Muscle of leg (tissue), 3 donors: ENCODE measurements at regions not wholly inside any gene's neighbourhood (a gene's known extent, or its start where the extent isn't known, plus 50 kb on each side); places are given as distances from the start of the nearest gene placed in this dataset.
A peak's percentile ranks its signal among the peaks of the same experiment; 100 is the strongest.
"Not testable (repeated sequence)": the region's sequence is repeated elsewhere in the genome, so short reads cannot be mapped to it uniquely, and the experiment has no call there.

Experiments used
- DNase-seq: peaks from one replicate; pipeline ENCODE4 v3.0.0; 2013
- H3K27ac ChIP-seq: one replicate; pipeline ENCODE4 v1.5.1; 2013; ENCODE audit warnings: mild to moderate bottlenecking, low read length, control low read depth
- H3K27me3 ChIP-seq: one replicate; pipeline ENCODE4 v1.6.1; 2013; ENCODE audit warnings: low read length; ENCODE audit not compliant: control insufficient read depth, insufficient read depth
- H3K36me3 ChIP-seq: one replicate; pipeline ENCODE4 v1.6.1; 2013; ENCODE audit warnings: low read length; ENCODE audit not compliant: control insufficient read depth, insufficient read depth
- H3K4me1 ChIP-seq: one replicate; pipeline ENCODE4 v1.6.1; 2013; ENCODE audit warnings: low read length; ENCODE audit not compliant: control insufficient read depth, insufficient read depth
- H3K4me3 ChIP-seq: one replicate; pipeline ENCODE4 v1.5.1; 2013; ENCODE audit warnings: low read length, control low read depth
- H3K9me3 ChIP-seq: replicated peaks from 2 replicates; pipeline ENCODE4 v1.6.1; 2013; ENCODE audit warnings: low read depth, low read length; ENCODE audit not compliant: control insufficient read depth
- WGBS: methylation state at CpG from one replicate; pipeline ENCODE4 v1.1.5; 2013; ENCODE audit warnings: missing lambda C conversion rate; ENCODE audit not compliant: insufficient coverage; 5-methylcytosine and 5-hydroxymethylcytosine counted together

DNA sequence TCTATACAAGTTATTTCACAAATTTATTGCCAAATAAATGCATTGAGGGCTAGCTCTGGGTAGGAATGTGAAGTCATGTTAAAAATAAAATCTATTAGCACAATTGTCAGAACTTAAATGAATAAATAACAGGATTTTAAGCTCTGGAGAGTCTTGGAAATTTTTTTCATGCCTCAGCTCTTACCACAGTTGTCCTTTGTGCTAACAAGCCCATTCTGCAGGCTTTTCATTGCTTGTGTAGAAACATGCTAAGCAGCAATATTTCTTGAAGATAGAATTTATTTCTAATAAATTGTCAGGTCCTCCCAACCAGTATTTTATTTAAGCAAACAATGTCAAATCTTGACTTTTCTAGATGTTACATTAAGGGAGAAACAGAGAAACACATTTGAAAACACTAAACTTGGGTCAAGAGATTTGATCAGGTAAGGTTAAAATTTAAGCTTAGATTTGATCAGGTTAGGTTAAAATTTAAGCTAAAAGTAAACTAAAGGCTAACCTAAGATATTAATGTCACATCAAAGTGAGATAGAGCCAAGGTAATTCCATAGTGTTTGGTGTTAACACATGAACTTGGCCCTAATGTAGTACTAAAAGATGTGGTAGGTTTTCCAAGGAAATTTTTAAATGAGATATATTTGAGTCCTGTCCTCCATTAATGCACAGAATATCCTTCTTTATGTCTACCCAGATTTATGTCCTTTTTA, 179.1 kb upstream of the IL1RAPL1 start:
- no peak overlapping the region for H3K4me3 ChIP-seq
- DNase-seq = no peak
- H3K27me3 ChIP-seq = no peaks in the 10 kb centered on the region
- peaks cover 2% of the 10 kb centered on the region for H3K9me3 ChIP-seq
- H3K4me1 ChIP-seq = no peaks in the 10 kb centered on the region
- no peaks in the 10 kb centered on the region for H3K36me3 ChIP-seq
- H3K27ac ChIP-seq = no peak overlapping the region

DNA sequence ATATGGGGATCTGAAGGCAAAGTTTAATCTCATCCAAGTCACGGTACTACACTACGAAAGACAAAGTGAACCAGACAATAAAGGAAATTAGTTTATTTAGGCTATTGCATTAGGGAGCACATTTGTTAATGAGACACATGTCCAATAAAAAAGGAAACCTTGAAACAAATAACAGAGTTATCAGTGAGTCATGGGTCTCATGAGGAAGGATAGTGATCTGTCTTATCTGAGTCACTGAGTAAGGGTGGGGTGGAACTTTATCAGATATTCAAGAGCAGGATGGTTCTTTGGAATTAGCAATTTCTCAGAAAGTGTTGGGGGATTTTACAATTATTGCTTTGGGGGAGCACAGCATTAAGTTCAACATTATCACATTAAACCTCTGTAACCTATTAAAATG, 188.9 kb upstream of the IL1RAPL1 start:
- Histone ChIP-seq H3K27ac (no peak overlapping the region), H3K9me3 (no peaks in the 10 kb centered on the region), H3K27me3 (no peaks in the 10 kb centered on the region), H3K36me3 (no peaks in the 10 kb centered on the region), H3K4me3 (no peak overlapping the region), H3K4me1 (no peaks in the 10 kb centered on the region)
- no CpG with 5 or more reads among the region's 2 CpGs for WGBS
- DNase-seq = no peak

DNA sequence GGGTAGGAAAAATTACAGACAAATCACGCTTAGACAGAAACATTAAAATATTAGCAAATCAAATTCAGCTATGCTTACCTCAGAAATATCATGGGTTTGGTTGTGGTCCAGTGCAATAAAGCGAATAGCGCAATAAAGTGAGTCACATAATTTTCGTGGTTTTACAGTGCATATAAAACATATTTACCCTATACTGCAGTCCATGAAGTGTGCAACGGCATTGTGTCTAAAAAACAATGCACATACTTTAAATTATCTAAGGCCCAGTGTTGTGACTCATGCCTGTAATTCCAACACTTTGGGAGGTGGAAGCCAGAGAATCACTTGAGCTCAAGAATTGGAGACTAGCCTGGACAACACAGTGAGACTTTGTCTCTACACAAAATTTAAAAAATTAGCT, 195.7 kb upstream of the IL1RAPL1 start:
- no peak for DNase-seq
- no peaks in the 10 kb centered on the region for H3K9me3 ChIP-seq
- H3K4me1 ChIP-seq = no peaks in the 10 kb centered on the region
- no peaks in the 10 kb centered on the region for H3K27me3 ChIP-seq
- H3K4me3 ChIP-seq = no peak overlapping the region
- no peaks in the 10 kb centered on the region for H3K36me3 ChIP-seq
- no CpG with 5 or more reads among the region's 5 CpGs for WGBS
- no peak overlapping the region for H3K27ac ChIP-seq

DNA sequence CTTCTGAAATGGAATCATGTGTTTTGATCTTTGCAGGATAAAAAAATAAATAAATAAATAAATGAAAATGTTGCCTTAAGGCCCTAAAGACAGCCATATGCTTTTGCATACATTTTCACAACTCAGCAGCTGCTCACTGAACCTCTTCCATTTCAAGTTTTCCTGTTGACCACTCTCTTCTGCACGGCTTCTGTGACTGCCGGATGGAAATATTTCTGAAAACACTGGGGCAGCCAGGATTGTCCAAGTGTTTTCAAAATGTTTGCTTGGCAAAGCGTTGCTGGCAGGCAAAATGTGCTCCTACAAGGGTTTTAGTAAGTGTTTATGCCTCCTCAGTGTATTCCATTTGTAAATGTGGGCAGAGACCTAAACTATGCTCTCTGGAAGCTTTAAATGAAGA, 208.1 kb upstream of the IL1RAPL1 start:
- 29% methylated on average over 1 of the region's 3 CpGs for WGBS
- Histone ChIP-seq H3K27ac (no peak overlapping the region), H3K4me3 (no peak overlapping the region), H3K4me1 (no peaks in the 10 kb centered on the region), H3K36me3 (no peaks in the 10 kb centered on the region), H3K9me3 (no peaks in the 10 kb centered on the region), H3K27me3 (peaks cover 3% of the 10 kb centered on the region)
- DNase-seq = peak; percentile 40

DNA sequence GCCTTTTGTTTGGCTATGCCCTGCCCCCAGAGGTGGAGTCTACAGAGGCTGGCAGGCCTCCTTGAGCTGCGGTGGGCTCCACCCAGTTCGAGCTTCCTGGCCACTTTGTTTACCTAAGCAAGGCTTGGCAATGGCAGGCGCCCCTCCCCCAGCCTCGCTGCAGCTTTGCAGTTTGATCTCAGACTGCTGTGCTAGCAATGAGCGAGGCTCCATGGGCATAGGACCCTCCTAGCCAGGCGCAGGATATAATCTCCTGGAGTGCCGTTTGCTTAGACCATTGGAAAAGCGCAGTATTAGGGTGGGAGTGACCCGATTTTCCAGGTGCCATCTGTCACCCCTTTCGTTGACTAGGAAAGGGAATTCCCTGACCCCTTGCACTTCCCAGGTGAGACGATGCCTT, 219.6 kb upstream of the IL1RAPL1 start:
- not testable (repeated sequence) for H3K36me3 ChIP-seq, H3K4me3 ChIP-seq, DNase-seq, H3K27ac ChIP-seq, H3K27me3 ChIP-seq, H3K4me1 ChIP-seq, H3K9me3 ChIP-seq
- WGBS = 81% methylated on average over 11 of the region's 11 CpGs

DNA sequence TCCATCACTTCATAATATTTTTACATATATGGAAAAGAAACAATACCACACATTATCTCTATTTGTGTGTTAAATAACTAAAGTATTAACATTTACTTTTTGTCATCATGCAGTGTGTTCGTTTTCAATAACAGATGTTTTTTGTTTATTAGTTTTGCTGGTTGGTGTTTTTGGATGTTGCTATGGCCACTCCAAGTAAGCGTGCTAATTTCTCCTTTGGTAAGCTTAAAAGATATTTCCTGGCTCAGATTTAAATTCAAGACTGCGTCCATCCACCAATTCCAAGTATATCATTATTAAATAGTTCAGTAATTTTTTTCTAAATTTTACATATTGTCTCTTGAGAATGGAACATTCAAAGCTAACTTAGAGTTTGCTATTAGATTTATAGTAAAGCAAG, 235.4 kb upstream of the IL1RAPL1 start:
- WGBS = no CpG with 5 or more reads among the region's 3 CpGs
- H3K27ac ChIP-seq = peak overlapping the region; percentile 71
- H3K36me3 ChIP-seq = no peaks in the 10 kb centered on the region
- H3K9me3 ChIP-seq = no peaks in the 10 kb centered on the region
- H3K27me3 ChIP-seq = no peaks in the 10 kb centered on the region
- no peaks in the 10 kb centered on the region for H3K4me1 ChIP-seq
- H3K4me3 ChIP-seq = no peak overlapping the region
- peak; percentile 80 for DNase-seq

DNA sequence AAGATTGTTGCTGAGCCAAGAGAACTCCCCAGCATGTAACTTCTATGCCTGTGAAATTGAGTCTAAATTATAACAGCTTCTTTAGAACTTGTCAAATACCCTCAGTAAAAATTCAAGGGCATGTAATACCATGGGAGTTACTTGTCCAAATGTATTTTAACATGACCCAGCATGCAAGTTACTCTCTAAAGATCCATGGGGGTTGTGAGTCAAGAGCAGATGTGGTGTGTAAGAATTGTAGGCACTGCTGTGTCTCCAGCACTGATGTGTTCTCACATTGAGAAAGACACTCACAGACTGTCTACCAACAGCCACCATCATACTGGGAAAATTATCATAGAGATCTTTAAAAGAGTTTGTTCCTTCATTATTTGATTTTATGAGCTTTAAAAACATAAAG, 237.4 kb upstream of the IL1RAPL1 start:
- DNase-seq = no peak

DNA sequence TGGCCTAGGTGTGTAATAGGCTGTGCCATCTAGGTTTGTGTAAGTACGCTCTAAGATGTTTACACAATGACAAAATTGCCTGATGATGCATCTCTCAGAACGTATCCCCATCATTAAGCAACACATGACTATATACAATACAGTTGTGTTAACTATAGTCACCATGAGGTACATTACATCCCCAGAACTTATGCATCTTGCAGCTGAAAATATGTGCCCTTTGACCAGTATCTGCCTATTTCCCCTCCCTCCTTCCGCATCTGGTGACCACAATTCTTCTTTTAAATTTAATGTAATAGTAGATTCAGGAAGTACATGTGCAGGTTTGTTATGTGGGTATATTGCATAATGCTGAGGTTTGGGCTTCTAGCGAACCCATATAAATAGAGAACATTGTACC, 239.8 kb upstream of the IL1RAPL1 start:
- DNase-seq = no peak
- Histone ChIP-seq H3K36me3 (no peaks in the 10 kb centered on the region), H3K27me3 (no peaks in the 10 kb centered on the region), H3K4me1 (no peaks in the 10 kb centered on the region), H3K4me3 (no peak overlapping the region), H3K9me3 (no peaks in the 10 kb centered on the region), H3K27ac (no peak overlapping the region)
- 43% methylated on average over 1 of the region's 4 CpGs for WGBS

More for the DNA sequence above, 237.4 kb upstream of the IL1RAPL1 start:
- Histone ChIP-seq H3K9me3 (no peaks in the 10 kb centered on the region), H3K4me1 (no peaks in the 10 kb centered on the region), H3K36me3 (no peaks in the 10 kb centered on the region), H3K4me3 (no peak overlapping the region), H3K27me3 (no peaks in the 10 kb centered on the region), H3K27ac (no peak overlapping the region)

DNA sequence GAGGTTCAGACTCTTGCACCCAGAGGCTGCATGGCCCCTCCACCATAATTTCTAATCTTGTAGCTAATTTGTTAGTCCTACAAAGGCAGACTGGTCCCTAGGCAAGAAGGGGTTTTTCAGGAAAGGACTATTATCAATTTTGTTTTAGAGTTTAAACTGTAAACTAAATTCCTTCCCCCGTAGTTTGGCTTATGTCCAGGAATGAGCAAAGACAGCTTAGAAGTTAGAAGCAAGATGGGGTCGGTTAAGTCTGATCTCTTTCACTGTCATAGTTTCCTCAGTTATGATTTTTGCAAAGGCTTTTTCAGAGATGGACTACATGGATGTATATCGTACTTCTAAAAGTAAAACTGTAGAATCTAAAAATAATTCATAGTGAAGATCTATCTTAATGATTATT, 258.1 kb upstream of the IL1RAPL1 start:
- Histone ChIP-seq H3K9me3 (no peaks in the 10 kb centered on the region), H3K27ac (no peak overlapping the region), H3K4me3 (no peak overlapping the region), H3K36me3 (no peaks in the 10 kb centered on the region), H3K4me1 (no peaks in the 10 kb centered on the region), H3K27me3 (no peaks in the 10 kb centered on the region)
- DNase-seq = peak; percentile 11
- WGBS = no CpG with 5 or more reads among the region's 3 CpGs

DNA sequence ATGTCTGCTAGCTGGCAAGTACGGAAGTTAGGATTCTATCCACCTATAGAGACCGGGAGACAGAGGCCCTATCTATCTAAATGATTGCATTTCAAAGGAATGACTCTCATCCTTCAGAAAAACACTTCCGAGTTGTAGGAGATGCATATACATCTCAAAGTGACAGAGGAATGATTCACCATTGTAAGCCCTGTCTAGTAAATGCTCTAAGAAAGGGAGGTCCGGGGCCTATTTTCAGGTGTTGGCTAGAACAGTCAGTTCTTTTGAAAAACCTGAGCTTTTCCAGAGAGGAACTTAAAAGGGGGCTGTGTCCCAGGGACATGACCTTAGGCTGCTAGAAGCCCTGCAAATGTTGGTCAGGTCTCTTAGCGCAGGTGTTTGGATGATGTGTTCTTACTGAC, 262.9 kb upstream of the IL1RAPL1 start:
- no peak overlapping the region for H3K27ac ChIP-seq
- no peaks in the 10 kb centered on the region for H3K4me1 ChIP-seq
- DNase-seq = no peak
- H3K27me3 ChIP-seq = no peaks in the 10 kb centered on the region
- no peak overlapping the region for H3K4me3 ChIP-seq
- 27% methylated on average over 1 of the region's 5 CpGs for WGBS
- H3K36me3 ChIP-seq = no peaks in the 10 kb centered on the region
- H3K9me3 ChIP-seq = no peaks in the 10 kb centered on the region

DNA sequence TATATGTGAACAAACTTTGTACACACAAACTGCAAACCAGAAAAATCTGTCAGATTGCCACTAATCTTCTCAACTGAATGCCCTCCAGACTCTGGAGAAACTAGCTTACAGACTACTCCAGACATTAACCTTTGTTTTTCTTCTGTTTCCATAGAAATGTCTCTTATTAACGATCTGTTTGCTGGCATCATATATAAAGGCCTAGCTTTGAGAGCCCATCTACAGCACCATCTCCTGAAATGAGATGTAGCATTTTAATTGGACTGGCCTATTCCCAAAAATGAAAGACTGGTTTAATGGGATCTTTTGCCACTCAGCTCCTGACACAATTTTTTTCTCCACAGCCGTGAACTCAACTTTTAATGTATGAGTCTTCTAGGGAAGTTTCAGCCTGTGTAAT, 266.0 kb upstream of the IL1RAPL1 start:
- Histone ChIP-seq H3K27me3 (no peaks in the 10 kb centered on the region), H3K36me3 (no peaks in the 10 kb centered on the region), H3K27ac (no peak overlapping the region), H3K9me3 (peaks cover 5% of the 10 kb centered on the region), H3K4me1 (no peaks in the 10 kb centered on the region), H3K4me3 (no peak overlapping the region)
- DNase-seq = peak; percentile 7
- WGBS = no CpG with 5 or more reads among the region's 2 CpGs
